Renal pelvis (tissue), 1 donor: ENCODE measurements at regions not wholly inside any gene's neighbourhood (a gene's known extent, or its start where the extent isn't known, plus 50 kb on each side); places are given as distances from the start of the nearest gene placed in this dataset.

Experiments used
- DNase-seq: peaks from one replicate; pipeline ENCODE4 v3.0.0-alpha.2; 2013

- DNase-seq = no peak
Measured at GRCh38 chr15:70426096-70426821, 328.5 kb upstream of the TLE3 start.

- no peak for DNase-seq
Measured at GRCh38 chr15:70424937-70425411, 327.3 kb upstream of the TLE3 start.

DNA sequence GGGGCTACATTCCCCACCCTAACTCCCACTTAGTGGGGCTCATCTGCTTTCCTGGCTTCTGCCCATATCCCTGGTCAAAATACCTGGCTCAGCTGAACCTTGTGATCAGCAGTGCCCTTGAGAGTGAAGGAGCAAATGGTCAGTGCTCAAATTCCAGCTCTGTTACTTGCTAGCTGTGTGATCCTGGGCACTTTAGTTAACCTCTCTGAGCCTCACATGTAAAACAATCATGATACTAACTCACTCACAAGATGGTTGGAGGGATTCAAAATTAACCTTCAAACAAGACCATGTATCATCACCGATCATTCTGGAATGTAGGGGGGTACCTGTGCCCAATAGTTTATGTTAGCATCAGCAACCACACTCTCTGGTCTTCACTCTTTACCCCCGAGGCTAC is 325.6 kb upstream of the TLE3 start:
- no peak for DNase-seq

DNA sequence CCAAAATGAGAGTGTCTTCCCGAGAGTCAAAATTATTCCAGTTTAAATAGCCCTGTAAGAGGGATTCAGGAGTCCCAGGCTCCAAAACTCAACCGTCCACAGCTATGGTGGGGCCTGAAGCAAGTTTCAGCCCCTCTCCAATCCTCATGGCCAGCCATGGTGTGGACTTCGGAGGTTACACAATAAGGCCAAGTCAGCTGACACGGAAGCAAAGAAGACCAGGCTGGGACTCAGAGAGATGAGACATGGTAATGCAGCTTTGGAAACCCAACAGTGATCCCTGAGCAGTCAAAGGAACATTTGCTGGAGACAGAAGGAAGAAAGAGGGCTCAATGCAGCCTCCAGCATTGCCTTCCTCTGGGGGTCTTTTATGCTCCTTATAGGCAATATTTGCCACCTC is 324.6 kb upstream of the TLE3 start:
- DNase-seq = no peak

GRCh38 chr15:70420948-70421482 is 323.3 kb upstream of the TLE3 start:
- no peak for DNase-seq

GRCh38 chr15:70420086-70420947 is 322.6 kb upstream of the TLE3 start:
- DNase-seq = no peak

DNA sequence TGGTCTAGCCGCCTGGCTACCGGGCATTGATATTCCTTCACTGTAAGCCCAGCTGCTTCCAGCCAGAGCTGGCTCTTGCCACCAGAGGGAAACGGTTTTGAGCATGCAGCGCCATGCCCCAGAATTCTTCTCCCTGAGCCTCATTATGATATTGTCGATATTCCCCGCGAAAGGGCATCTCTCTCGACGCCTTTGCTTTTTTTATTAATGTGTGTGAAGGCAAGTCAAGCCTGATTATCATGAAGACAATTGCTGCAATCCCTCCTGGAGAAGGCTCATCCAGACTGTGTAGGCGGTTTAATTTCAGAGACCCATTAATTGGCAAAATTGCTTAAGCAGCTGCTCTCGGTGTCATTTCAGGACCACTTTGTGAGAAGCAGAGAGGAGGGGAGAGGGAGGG is 321.2 kb upstream of the TLE3 start:
- DNase-seq = no peak

DNA sequence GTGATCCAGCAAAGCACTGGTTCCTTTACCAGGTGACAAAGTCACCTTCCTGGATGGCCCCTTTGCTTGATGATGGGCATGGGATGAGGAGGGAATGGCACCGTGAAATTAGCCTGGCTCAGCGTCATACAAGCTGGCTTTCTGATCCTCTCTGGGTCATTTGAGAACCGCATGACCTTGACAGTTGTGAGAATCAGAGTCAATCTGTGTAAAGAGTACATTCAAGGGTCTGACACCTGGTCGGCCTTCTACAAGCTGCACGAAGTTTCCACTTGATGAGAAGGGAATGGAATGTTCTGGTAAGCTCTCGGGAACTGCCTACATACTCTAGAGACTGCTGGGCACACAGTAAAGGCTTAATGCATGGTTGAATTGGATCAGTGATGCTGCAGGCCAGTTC is 319.8 kb upstream of the TLE3 start:
- no peak for DNase-seq

GRCh38 chr15:70416829-70417228 is 319.1 kb upstream of the TLE3 start:
- peak; percentile 80 for DNase-seq

DNA sequence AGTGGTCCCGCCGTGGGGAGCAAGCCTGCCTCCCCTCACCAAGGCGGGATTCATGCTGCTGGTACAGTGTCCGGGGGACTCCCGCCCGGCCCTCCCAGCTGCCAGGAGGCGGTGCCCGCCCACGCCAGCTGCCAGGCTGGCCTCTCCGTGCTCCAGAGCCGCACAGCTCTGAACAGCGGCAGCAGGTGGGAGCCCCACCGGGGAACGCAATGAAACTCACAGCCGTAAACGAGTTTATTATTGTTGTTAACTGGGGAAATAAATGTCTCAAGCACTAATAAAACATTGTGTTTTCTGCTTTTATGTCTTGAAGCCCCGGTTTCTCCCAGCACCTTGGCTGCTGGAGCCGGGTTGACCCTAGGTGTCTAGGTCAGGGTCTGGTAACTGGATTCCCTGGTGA is 317.7 kb upstream of the TLE3 start:
- no peak for DNase-seq

DNA sequence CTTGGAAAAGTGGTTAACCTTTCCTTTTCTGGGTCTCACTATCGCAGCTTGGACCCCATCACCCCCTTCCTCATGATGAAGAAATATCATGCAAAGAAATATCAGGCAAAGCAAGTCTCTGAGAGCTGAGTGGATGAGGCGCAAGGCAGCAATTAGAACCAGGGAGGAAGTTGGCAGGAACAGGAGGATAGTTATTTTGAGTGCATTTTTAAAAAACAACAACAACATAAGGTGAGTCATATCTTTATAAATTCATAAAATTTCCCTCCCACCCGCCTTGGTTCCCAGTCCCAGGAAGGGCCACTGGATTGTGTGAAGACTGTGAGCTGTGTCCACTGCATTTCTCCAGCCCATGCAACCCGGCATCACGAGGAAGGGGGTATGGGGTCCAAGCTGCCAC is 316.9 kb upstream of the TLE3 start:
- no peak for DNase-seq

DNA sequence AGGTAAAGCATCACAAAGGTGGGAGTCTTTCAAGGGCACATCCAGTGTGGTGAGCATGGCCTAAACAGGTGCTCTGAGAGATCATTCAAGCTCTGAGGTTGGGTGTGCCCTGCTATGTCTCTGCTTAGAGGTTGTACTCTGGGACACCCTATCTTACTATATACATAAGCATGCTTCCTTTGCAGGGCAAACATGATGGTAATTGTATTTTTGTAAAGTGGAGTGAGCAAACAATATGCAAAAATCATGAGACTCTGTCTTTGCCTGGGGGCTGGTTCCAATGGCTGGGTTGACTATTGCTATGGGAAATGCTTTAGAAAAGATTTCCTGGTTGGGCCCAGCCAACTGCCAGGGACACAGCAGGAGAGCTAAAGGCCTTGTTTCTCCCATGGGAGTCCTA is 315.1 kb upstream of the TLE3 start:
- DNase-seq = no peak

- no peak for DNase-seq
Measured at GRCh38 chr15:70411143-70411863, 313.6 kb upstream of the TLE3 start.

GRCh38 chr15:70410371-70410985 is 312.8 kb upstream of the TLE3 start:
- DNase-seq = no peak

GRCh38 chr15:70409388-70409787 is 311.7 kb upstream of the TLE3 start:
- no peak for DNase-seq

DNA sequence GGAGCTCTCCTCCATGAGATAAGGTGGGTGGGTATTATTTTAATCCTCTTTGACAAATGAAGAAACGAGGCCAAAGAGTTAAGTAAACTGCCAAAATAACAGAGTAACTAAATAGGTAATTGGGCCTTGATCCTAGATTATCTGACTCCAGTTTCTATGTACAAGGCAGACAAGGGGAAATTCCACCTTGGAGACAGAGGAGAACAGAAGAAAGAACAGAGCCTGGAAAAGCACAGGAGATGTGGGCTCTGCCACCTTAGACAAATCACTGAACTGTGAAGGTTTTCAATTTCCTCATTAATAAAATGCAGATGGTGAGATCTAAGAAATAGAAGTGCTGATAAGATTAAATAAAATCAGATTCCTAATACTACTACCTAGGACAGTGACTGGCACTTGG is 310.2 kb upstream of the TLE3 start:
- DNase-seq = no peak

- DNase-seq = no peak
Measured at GRCh38 chr15:70407336-70407670, 309.6 kb upstream of the TLE3 start.

- no peak for DNase-seq
Measured at GRCh38 chr15:70406617-70407335, 309.1 kb upstream of the TLE3 start.

DNA sequence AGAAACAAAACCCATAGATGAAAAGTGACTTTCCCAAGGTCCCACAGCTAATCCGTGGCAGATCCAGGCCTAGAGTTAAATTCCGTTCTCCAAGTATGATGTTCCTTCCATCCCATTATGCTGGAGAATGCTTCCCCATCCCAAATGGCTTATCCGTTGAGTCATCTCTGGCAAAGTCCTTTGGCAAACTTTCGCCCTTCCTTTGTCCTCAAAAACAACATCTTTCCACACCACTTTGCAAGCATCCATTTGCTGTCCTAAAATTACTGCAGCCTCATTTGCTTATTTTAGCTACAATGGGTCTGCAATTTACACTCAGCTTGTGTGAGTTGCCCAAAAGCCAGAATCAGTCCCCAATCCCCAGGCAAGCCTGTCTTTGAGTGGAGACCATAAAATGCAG is 304.0 kb upstream of the TLE3 start:
- DNase-seq = no peak

DNA sequence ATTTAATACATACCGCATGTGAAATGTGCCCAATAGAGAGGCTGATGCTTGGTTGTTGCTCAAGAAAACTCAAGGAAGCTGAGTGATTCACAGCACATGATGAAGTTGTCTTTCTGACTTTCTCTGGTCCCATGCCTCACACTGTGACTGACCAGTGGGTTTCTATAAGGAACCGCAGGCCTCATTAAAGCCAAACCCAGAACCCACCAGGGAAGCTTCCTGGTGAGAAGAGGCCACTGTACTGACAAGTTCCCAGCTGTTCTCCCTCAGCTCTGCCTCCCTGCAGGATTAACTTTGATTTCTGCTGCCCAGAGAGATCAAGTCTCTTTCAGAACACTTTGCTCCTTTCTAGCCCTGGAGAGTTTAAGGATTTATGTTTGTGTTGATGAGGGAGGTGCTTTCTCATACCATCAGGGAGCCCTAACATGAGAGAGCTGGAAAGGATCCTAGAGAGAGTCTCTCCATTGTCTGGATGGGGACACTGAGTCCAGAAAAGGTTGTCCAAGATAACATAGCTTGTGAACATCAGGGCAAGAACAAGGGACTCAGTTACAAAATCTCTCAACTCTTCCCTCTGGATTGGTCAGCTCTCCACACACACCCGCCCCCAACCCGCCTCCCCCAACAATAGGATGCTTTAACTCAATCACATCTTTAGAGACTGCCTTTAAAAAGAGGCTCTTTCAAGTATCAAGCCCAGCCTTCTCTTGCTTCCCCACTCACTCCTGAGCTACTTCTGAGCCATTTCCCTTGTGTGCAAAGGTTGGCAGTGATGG is 303.2 kb upstream of the TLE3 start:
- no peak for DNase-seq

DNA sequence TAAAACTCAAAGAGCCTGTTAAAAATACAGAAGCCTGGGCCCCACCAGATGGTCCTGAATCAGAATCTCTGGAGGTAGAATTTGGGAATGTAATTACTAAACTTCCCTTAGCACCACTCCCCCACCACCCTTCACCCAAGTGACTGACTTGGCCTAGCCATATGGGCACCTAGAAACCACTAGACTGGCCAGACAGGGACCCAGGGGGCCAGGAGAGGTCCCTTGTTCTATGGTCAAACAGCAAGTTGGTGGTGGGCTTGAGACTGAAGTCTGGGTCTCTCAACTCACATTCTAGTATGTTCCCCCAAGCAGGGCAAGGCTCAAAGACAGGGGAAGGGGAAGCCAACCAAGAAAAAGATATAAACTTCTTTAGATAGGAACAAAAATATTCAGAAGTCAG is 301.5 kb upstream of the TLE3 start:
- no peak for DNase-seq
